UCSD-AML1 (cell line): ENCODE measurements at regions not wholly inside any gene's neighbourhood (a gene's known extent, or its start where the extent isn't known, plus 50 kb on each side); places are given as distances from the start of the nearest gene placed in this dataset.
"Not testable (repeated sequence)": the region's sequence is repeated elsewhere in the genome, so short reads cannot be mapped to it uniquely, and the experiment has no call there.

Experiments used
- DNase-seq: peaks from one replicate; lab custom pipeline; 2025; ENCODE audit not compliant: unreplicated experiment; lab: John Stamatoyannopoulos, UW

DNA sequence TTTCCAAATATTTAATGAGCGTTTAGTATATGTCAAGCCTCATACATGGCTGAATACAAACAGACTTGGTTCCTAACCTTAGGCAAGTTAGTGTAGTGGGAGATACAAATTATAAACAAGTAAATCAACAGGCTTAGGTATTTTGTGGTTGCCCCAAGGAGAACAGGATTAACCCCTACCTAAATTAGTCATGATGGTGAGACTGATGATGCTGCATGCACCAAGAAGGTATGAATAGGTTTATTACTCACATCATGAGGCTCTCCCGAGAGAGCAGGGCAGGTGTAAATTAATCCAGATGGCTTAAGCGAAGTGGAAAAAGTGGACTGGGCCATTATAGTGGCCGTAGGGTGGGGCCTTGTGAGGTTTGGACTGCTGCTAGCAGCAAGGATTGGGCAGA lies 118.1 kb upstream of the GCFC2 start:
- DNase-seq = no peak

- DNase-seq = not testable (repeated sequence)
Observed at GRCh38 chr2:75823515-75823914, 112.8 kb upstream of the GCFC2 start.

GRCh38 chr2:75822336-75822735 lies 111.6 kb upstream of the GCFC2 start:
- no peak for DNase-seq

- DNase-seq = no peak
Observed at GRCh38 chr2:75820693-75821092, 110.0 kb upstream of the GCFC2 start.

DNA sequence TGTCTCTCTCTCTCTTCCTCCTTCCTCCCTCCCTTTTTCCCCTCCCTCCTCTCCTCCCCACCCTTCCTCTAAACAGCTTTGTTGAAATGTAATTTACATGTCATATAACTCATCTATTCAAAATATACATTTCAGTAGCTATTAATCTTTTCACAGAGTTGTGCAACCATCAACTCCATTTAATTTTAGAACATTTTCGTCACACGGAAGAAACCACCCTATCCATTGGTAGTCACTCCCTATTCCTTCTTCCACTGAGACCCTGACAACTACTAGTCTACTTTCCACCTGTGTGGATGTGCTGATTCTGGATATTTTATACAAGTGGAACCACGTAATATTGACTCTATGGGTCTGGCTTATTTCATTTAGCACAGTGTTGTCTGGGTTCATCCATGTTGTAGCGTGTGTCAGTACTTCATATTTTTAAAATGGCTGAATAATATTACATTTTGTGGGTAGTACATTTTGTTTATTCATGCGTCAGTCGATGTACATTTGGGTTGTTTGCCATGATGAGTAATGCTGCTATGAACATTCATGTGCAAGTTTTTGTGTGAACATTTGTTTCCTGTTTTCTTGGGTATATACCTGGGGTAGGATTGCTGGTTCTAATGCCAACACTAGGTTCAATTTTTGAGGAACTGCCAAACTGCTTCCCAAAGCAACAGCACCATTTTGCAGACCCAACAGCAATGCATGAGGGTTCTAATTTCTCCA lies 100.1 kb upstream of the GCFC2 start:
- DNase-seq = no peak

- DNase-seq = no peak
Observed at GRCh38 chr2:75808793-75809535, 98.2 kb upstream of the GCFC2 start.

DNA sequence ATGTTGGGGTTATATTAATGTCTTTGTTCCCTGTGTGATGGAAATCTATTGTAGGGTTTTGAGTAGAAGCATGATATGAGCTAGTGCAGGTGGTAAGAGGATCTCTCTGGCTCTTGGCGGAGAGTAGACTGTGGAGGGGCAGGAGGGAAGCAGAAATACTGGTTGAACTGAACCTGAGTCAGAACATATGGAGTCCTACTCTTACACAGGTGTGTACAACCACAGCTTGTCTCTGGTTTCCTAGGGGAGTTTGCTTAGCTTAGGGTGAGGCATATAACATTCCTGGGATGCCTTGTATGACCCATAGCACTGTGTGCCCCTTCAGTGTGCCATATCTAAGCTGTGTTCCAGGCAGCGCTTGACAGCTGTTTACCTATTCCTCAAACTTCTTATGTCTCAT lies 97.3 kb upstream of the GCFC2 start:
- no peak for DNase-seq

DNA sequence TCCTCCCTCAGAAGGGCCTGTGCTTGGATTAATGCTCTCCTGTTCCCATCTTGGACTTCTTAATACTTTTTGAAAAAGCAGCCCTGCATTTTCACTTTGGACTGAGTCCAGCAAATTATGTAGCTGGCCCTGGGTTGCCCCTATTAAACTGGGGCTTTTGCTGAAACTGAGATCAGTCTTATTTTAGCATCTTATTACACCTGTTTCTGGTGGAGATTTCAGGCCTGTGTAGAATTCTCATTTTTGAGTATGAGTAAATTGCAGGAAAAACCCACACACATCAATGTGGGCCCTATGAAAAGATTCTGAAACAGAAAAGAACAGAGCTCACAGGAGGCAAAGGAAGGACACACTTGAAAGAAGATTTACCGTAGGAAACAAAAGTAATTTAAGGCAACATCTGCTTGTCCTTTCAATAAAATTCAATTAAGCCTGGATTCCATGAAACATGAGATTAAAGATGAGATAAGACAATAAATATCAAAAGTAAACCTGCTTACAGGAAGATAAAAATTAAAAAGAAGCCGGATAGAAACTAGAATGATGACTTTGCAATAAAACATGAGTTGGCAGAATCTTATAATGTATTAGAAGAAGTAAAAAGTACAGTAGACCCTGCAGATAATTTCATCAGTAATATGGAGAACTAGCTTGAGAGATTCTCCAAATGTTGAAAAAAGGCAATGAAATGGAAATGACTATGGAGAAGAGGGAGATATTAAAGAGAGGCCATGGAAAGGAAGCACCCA lies 90.7 kb upstream of the GCFC2 start:
- no peak for DNase-seq

DNA sequence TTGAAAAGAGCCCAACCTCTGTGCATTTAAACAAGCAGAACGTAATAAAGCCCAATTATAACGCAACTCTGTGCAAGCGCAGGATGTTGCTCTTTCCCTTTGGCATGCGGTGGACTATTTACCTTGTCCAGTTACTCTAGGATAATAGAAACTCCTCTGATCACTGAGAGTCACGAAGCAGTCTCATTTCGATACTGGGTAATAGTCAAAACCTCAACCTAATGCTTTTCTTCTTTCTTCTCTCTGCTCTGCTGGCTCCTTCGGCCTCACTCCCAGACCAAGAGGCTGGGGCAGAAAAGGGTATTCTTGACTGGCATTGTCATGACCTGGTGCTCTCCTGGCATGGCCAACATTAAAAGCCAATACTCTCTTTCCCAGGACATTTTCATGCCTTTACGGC lies 89.7 kb upstream of the GCFC2 start:
- DNase-seq = no peak

- DNase-seq = no peak
Observed at GRCh38 chr2:75799859-75800258, 89.1 kb upstream of the GCFC2 start.

DNA sequence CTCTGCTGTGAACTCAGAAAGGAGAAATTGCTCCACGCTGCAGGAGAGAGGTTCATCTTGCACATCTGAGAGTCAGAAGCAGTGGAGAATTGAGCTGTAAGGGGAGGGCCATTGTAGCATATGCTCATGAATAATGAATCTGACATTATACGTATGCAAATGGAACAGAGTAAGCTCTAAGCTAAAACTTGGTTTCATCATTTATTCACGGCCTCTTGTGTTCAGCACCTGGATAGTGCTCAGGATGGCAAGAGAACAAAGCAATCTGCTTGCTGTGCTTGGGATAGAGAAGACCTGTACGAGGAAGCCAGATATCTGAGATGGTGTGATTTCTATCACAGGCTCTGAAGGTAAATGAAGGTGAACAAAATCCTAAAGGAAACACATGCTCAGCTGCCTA lies 87.9 kb upstream of the GCFC2 start:
- no peak for DNase-seq

DNA sequence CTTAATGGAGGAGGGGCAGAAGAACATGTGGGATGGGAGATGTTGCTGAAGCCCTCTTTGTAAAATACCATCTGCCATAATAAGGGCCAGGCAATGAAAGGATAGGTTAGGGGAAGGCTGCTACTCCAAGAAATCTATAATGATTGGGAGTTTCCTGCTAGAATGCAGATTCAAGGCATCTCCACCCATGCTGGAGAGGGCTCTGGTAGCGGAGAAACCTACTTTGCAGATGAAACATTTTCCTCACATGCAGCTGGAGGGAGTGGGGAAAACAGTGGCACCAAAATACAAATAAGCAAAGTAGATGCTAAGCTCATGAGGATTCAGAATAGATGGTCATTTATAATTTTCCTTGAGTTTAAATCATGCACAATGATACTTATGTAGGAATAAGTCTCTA lies 82.3 kb upstream of the GCFC2 start:
- no peak for DNase-seq

DNA sequence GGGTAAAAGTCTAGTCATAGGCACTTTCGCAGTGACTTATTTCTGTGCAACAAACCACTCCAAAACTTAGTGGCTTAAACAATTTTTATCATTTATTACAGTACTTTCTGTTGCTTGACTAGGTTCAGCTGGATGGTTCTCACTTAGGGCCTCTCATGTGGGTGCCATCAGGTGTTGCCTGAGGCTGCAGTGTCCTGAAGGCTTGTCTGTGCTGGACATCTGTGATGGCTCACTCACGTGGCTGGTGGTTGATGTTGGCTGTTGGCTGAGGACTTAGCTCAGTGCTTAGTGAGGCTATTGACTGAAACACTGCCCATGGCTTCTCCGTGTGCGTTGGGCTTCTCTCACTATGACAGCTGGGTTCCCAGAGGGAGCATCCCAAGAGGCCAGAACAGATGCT lies 81.4 kb upstream of the GCFC2 start:
- no peak for DNase-seq

- no peak for DNase-seq
Observed at GRCh38 chr2:75790814-75791467, 80.2 kb upstream of the GCFC2 start.

DNA sequence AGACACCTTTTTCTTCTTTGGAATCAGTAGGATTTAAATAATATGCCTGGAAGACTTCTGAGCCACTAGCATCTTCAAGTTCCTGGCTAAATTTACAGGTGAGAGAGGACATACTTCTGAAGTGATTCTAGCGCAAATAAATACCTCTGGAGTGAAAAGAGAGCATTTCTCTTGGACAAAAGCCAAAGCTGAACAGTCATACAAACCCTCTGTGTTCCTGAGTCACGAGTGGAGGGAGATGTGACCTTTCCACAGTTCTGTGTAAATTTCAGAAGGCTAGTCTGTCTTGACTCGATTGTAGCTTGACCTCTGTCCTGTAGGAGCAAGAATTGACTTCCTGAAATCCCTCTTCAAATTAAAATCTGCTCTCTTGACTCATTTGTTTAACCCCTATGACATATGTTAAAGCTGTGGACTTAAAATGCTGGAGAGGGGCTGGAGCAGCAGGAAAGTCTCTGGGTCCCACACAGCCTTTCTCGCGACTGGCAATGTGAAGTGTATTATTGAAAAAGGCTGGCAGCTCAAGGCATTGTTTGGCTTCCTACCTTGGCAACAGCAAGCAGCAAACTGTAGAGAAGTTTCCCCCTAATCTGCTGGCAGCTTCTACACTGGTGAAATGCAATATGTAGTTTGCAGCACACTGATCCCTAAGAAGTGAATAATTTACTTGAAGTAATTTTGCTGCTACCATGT lies 79.6 kb upstream of the GCFC2 start:
- DNase-seq = no peak

DNA sequence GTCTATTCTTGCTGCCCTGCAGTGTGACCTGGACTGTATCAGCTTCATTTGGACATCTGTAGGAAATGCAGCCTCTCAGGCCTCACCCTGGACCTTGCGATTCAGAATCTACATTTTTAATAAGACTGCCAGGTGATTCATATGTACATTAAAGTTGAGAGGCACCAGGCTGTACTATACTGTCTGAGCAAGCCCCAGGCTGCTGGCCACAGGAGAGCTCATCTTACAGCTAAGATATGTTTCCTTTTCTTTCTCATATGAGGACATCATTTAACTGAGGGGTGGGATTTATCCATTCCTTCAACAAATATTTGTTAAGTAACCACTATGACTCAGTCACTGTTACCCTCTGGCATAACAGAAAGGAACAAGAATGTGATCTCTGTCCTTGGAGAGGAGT lies 78.2 kb upstream of the GCFC2 start:
- DNase-seq = no peak

DNA sequence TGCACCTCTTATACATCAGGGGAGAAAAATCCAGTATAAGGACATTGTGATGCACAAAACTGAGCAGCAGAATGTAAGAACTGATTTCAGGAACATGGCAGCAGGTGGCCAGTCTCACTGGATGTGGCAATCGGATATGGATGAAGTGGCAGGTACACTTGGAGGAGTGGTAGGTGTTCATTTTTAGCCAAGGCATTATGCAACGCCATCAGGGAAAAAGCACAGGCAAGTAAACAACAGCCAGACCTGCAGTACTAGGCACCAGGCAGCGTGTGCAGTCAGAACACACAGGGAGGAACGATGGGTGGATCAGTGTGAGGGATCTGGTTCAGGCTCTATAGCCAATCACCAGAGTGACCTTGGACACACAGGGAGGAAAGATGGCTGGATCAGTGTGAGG lies 77.4 kb upstream of the GCFC2 start:
- no peak for DNase-seq

- no peak for DNase-seq
Observed at GRCh38 chr2:75787532-75788132, 76.9 kb upstream of the GCFC2 start.

DNA sequence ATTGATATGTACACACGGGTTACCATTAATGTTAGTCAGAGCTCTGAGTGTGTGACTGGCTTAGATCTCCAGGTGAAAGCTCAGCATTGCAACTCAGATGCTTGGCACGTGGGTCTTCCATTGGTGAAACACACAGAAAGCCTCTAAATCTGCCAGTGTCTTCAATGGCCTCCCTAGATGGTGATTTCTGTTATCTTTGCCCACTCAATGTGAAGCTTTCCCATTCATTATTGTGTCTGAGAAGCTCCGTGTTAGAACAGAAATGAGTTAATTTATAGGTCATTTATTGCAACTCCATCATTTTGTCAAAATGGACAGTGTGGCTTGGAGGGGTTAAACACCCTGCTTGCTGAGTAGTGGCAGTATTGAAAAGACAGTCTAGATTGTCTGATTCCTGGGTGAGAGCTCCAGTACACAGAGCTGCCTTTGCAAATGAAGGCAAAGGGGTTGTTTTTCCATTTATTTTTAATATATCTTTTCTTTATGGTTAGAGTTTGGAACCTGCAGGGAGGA lies 64.7 kb upstream of the GCFC2 start:
- no peak for DNase-seq

DNA sequence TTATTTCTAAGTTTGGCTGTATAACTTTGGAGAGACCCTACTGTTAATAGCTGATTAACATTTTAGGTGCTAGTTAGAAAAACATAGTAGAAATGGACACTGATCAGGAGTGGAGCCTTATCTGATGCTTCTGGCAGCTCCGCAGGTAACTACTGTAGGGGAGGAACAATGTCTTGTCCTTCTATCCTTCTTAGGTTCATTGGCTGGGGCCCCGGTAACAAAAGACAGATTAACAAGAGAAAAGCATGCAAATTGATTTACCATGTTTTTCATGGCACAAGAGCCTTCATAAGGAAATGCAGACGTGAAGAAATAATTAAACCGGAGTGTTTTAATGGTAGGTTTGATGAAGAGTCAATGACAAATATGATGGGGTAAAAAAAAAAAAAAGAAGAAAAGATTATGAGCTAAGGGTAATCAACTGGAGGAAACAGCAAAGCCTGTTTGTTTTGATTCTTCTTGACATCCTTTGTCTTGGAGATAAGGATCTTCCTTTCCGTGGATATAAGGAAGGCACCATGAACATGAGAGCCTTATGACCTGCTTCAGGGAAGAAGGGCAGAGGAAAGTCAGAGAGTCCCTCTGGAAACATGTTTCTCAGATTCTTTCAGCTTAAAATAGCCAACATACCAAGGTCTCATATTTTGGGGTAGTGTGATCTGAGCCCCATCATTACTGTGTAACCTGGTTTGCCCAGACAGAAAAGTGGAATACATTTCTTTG lies 62.4 kb upstream of the GCFC2 start:
- DNase-seq = no peak
